Stomach (tissue), 8 donors: ENCODE measurements at regions not wholly inside any gene's neighbourhood (a gene's known extent, or its start where the extent isn't known, plus 50 kb on each side); places are given as distances from the start of the nearest gene placed in this dataset.

Source experiments
- DNase-seq, 2 donors: peaks; one replicate each; pipeline versions ENCODE4 v3.0.0 to v3.0.0-alpha.2; 2013 to 2019
- H3K27ac ChIP-seq, 5 donors: fragments of 200-600 bp in 4 of 5; sonication (generic) in 4 of 5; one replicate each; pipeline ENCODE4 v1.5.1; 2013 to 2019; ENCODE audit warnings: mild to moderate bottlenecking in 1 of 5, moderate library complexity in 1 of 5
- H3K27me3 ChIP-seq, 3 donors: fragments of 200-600 bp; sonication (generic); one replicate each; pipeline ENCODE4 v1.5.1; 2017 to 2019; ENCODE audit warnings: mixed run types in 1 of 3
- H3K36me3 ChIP-seq, 4 donors: fragments of 200-600 bp; sonication (generic); 1 replicate in 3 of 4; 2 replicates in 1 of 4; pipeline ENCODE4 v1.5.1; 2016 to 2019
- H3K4me1 ChIP-seq, 4 donors: fragments of 200-600 bp; sonication (generic); one replicate each; pipeline ENCODE4 v1.5.1; 2016 to 2019
- H3K4me3 ChIP-seq, 4 donors: fragments of 200-600 bp; sonication (generic) in 3 of 4; one replicate each; pipeline ENCODE4 v1.5.1; 2016 to 2019; ENCODE audit warnings: mild to moderate bottlenecking in 1 of 4
- H3K9me3 ChIP-seq, 4 donors: fragments of 200-600 bp; sonication (generic); one replicate each; pipeline ENCODE4 v1.5.1; 2016 to 2019
- EP300 ChIP-seq: sonication (generic); formaldehyde crosslinking; IDR thresholded peaks from one replicate; pipeline ENCODE4 v1.6.1; 2017; ENCODE audit warnings: antibody characterized with exemption
- POLR2A ChIP-seq, 4 donors: fragments of 450-650 bp; IDR thresholded peaks; one replicate each; pipeline ENCODE4 v1.6.1; 2016; ENCODE audit warnings: antibody characterized with exemption in 4 of 4, control low read depth in 2 of 4, mild to moderate bottlenecking in 1 of 4, moderate library complexity in 1 of 4
- POLR2AphosphoS5 ChIP-seq, 3 donors: sonication (generic); formaldehyde crosslinking; IDR thresholded peaks; one replicate each; pipeline ENCODE4 v1.6.1; 2016; ENCODE audit warnings: antibody characterized with exemption in 3 of 3
- WGBS, 5 donors: extraction: QIAGEN DNeasy Blood & Tissue Kit in 3 of 5; methylation state at CpG; one replicate each; pipeline versions ENCODE4 v1.1.5 to v1.1.7; 2013 to 2018; 5-methylcytosine and 5-hydroxymethylcytosine counted together
- intact Hi-C: fragments of 100-400 bp; cut with DNase I; formaldehyde crosslinking; loops from one replicate; pipeline ENCODE4 v1.15.1; 2023; ENCODE audit warnings: low total_unique reads
- TF ChIP-seq, protein P1 (sequence below), 7 experiments: fragments of 450-650 bp in 4 of 7; fragments of 200-600 bp in 3 of 7; sonication (generic) in 3 of 7; IDR thresholded peaks; one replicate each; pipeline ENCODE4 v1.5.1; 2016 to 2019; ENCODE audit warnings: antibody characterized with exemption in 7 of 7, control low read depth in 2 of 7, mild to moderate bottlenecking in 1 of 7
- donor health status: healthy with polysubstance abuse.
- donor health status: Bipolar disorder and iron deficiency.
- donor health status: healthy.

- 86 to 94% (median 90%) methylated on average over 8 of the region's 8 CpGs for WGBS, 5 donors
- no peak for DNase-seq
- TF ChIP-seq, protein P1, sequence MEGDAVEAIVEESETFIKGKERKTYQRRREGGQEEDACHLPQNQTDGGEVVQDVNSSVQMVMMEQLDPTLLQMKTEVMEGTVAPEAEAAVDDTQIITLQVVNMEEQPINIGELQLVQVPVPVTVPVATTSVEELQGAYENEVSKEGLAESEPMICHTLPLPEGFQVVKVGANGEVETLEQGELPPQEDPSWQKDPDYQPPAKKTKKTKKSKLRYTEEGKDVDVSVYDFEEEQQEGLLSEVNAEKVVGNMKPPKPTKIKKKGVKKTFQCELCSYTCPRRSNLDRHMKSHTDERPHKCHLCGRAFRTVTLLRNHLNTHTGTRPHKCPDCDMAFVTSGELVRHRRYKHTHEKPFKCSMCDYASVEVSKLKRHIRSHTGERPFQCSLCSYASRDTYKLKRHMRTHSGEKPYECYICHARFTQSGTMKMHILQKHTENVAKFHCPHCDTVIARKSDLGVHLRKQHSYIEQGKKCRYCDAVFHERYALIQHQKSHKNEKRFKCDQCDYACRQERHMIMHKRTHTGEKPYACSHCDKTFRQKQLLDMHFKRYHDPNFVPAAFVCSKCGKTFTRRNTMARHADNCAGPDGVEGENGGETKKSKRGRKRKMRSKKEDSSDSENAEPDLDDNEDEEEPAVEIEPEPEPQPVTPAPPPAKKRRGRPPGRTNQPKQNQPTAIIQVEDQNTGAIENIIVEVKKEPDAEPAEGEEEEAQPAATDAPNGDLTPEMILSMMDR (IDR thresholded peaks at IDR 0.05), result no peak
- no peak for TF ChIP-seq POLR2A (IDR thresholded peaks at IDR 0.05)
- no peak for TF ChIP-seq EP300
- no peak for TF ChIP-seq POLR2AphosphoS5 (IDR thresholded peaks at IDR 0.05)
- H3K36me3 ChIP-seq, result no peaks in the 10 kb centered on the region
- intact Hi-C loops, result no loop called here
- H3K9me3 ChIP-seq, result no peaks in the 10 kb centered on the region
- H3K27ac ChIP-seq, result no peak overlapping the region
- H3K4me1 ChIP-seq, result no peaks in the 10 kb centered on the region
- H3K4me3 ChIP-seq, result no peak overlapping the region
- H3K27me3 ChIP-seq, result no peaks in the 10 kb centered on the region
These were observed 572.2 kb downstream of the BUD13 start for GRCh38 chr11:116200564-116200963.

DNA sequence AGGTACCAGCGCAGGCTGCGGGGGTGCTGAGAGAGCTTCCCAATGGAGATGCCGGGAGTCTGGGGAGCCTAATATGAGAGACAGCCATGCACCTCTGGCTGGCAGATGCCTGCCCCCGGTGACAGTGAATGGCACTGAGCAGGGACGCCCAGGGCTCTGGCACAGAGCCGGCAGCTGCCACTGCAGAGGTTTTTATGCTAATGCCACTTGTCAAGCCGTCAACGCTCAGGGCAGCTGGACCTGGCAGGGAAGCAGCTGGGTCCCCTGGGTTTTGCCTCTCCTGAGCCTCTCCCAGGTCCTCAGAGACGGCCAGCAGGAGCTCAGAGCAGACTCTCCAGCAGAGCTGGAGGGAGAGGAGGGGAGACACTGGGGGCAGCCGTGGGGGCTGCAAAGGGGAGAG, 573.6 kb downstream of the BUD13 start:
- no peak for TF ChIP-seq POLR2A (IDR thresholded peaks at IDR 0.05)
- no peak for TF ChIP-seq POLR2AphosphoS5 (IDR thresholded peaks at IDR 0.05)
- Histone ChIP-seq H3K4me3 (no peak overlapping the region), H3K4me1 (peaks cover 0 to 4% (median 2%) of the 10 kb centered on the region in 4 donors), H3K27me3 (peaks cover 0 to 4% (median 0%) of the 10 kb centered on the region in 3 donors), H3K36me3 (no peaks in the 10 kb centered on the region), H3K27ac (no peak overlapping the region), H3K9me3 (no peaks in the 10 kb centered on the region)
- no peak for DNase-seq
- 60 to 76% (median 63%) methylated on average over 7 to 10 of the region's 10 CpGs for whole genome bisulfite sequencing, 5 donors
- intact Hi-C loops, result no loop called here

DNA sequence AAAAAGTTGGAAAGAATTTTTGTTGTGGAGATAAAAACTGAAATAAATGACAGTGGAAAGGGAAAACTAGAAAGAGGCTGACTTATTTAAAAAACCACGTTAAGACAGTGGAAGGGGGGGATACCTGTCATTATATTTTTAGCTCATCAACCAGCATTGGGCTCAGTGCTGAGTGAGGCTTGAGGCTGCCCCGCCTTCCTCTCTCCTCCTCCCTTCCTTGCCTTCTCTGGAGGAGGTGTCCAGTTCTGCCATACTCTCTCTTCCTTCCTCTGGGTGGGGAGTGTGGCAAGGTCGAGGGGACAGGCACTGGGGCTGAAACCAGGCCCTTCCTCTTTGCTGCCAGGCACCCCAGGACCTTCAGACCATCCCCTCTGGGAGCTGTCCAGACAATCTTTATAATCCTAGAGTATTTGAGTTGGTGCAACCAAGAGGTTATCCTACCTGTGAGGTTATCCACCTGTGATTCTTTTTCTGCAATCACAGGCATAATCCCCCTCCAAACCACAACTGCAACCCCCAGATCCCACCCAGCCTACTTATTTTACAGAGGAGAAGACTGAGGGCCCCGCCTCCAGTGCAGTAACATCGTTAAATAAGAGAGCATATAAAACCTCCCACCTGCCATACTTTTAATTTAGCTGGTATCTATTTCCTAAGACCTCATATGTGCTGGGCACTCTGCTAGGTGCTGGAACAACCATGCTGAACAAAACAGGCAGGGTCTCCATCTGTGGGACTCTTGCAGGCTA, 578.5 kb downstream of the BUD13 start:
- Histone ChIP-seq H3K27ac (peak overlapping the region in 4 of 5 donors; percentile 63 to 67 (median 66)), H3K4me1 (peaks cover 7 to 21% (median 18%) of the 10 kb centered on the region in 4 donors), H3K9me3 (no peaks in the 10 kb centered on the region), H3K36me3 (no peaks in the 10 kb centered on the region), H3K4me3 (peak overlapping the region; percentile 44 to 52 (median 52)), H3K27me3 (peaks cover 0 to 22% (median 8%) of the 10 kb centered on the region in 3 donors)
- WGBS, 5 donors, result 42 to 55% (median 51%) methylated on average over 5 of the region's 5 CpGs
- peak in 1 of 2 donors; percentile 29 for DNase-seq
- intact Hi-C loops, result no loop called here
- no peak for TF ChIP-seq POLR2A (IDR thresholded peaks at IDR 0.05)
- TF ChIP-seq, protein P1 (IDR thresholded peaks at IDR 0.05), result no peak
- no peak for TF ChIP-seq EP300
- no peak for TF ChIP-seq POLR2AphosphoS5 (IDR thresholded peaks at IDR 0.05)

DNA sequence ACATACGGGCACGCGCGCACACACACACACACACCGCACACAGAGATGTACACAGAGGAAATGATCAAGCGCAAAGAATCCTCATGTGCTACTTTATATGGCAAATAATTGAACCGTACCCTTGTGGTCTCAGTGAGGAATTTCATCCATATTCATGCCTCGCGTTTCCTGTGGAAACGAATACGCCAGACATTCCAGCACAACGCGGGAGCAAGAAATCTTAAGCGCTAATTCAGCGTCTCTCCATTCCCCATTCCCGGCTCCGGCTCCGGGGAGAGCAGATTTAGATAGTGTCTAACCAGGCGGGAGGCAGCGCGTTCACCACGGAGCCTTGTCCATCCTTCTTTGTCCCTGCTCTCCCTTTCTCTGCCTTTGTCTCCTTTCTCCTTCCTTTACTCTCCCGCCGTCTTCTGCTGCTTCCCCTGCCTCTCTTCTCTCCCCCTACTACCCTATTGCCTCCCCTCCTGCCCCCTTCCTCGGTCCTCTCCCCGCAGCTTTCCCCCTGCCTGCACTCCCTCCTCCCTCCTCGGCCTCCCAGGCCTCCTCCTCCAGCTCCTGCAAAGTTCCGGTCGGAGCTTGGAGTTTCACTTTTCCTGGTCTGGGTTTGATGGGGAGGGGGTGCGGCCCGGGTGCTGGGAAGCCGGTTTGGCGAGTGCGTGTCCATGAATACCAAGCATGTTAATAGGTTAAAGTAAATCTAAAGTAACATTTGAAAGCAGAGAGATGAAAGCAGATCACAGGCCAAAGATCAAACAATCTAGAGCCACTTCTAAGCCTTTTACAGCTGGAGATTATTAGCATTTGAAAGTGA, 579.3 kb downstream of the BUD13 start:
- WGBS, 5 donors, result 1 to 6% (median 2%) methylated on average over 34 of the region's 34 CpGs
- Histone ChIP-seq H3K36me3 (no peaks in the 10 kb centered on the region), H3K27ac (peak overlapping the region in 4 of 5 donors; percentile 63 to 67 (median 66)), H3K4me1 (peaks cover 7 to 21% (median 18%) of the 10 kb centered on the region in 4 donors), H3K9me3 (no peaks in the 10 kb centered on the region), H3K27me3 (peaks cover 0 to 22% (median 8%) of the 10 kb centered on the region in 3 donors), H3K4me3 (peak overlapping the region; percentile 44 to 52 (median 52))
- intact Hi-C loops, result no loop called here
- TF ChIP-seq EP300, result no peak
- TF ChIP-seq POLR2AphosphoS5 (IDR thresholded peaks at IDR 0.05), result no peak
- TF ChIP-seq POLR2A (IDR thresholded peaks at IDR 0.05), result no peak
- TF ChIP-seq, protein P1 (IDR thresholded peaks at IDR 0.05), result peak in 2 of 7 experiments; percentile 7 to 20
- peak; percentile 67 to 91 for DNase-seq
